Endothelial cell of umbilical vein (primary cell): ENCODE measurements at regions not wholly inside any gene's neighbourhood (a gene's known extent, or its start where the extent isn't known, plus 50 kb on each side); places are given as distances from the start of the nearest gene placed in this dataset.

Experiments
- GATA2 ChIP-seq: IDR thresholded peaks from 2 replicates; pipeline ENCODE4 v1.7.0; 2011; ENCODE audit warnings: low read depth, mild to moderate bottlenecking, moderate library complexity, mixed read lengths, low read length; ENCODE audit not compliant: insufficient read length, insufficient read depth
- POLR2A ChIP-seq: IDR thresholded peaks from 2 replicates; pipeline ENCODE4 v1.6.1; 2012; ENCODE audit warnings: low read depth, mild to moderate bottlenecking, control low read depth, low read length

- no peak for TF ChIP-seq GATA2
- no peak for TF ChIP-seq POLR2A
These were observed 511.7 kb downstream of the BNC2 start for GRCh38 chr9:16358751-16359150.
